DOHH2 (cell line): ENCODE measurements at regions not wholly inside any gene's neighbourhood (a gene's known extent, or its start where the extent isn't known, plus 50 kb on each side); places are given as distances from the start of the nearest gene placed in this dataset.

Experiments used
- H3F3A ChIP-seq: fragments of 200-600 bp; sonication (generic), shearing (Covaris generic); 2 replicates; pipeline ENCODE4 v1.6.0; 2016; ENCODE audit warnings: antibody characterized with exemption, mild to moderate bottlenecking; ENCODE audit not compliant: control insufficient read depth, insufficient read depth
- H3K27ac ChIP-seq: fragments of 200-600 bp; sonication (generic); 2 replicates; pipeline ENCODE4 v1.5.1; 2014; ENCODE audit warnings: low read depth, mild to moderate bottlenecking, low read length, moderate library complexity
- H3K27me3 ChIP-seq: fragments of 200-600 bp; sonication (generic); 2 replicates; pipeline ENCODE4 v1.6.1; 2014; ENCODE audit warnings: mild to moderate bottlenecking, low read length, mixed read lengths; ENCODE audit not compliant: control insufficient read depth
- H3K36me3 ChIP-seq: fragments of 200-600 bp; sonication (generic); 2 replicates; pipeline ENCODE4 v1.6.1; 2014; ENCODE audit warnings: mild to moderate bottlenecking, low read length, moderate library complexity, mixed read lengths; ENCODE audit not compliant: control insufficient read depth
- H3K4me1 ChIP-seq: fragments of 200-600 bp; sonication (generic); 2 replicates; pipeline ENCODE4 v1.6.1; 2014; ENCODE audit warnings: mild to moderate bottlenecking, low read length, mixed read lengths; ENCODE audit not compliant: control insufficient read depth
- H3K4me2 ChIP-seq: fragments of 200-600 bp; sonication (generic); 2 replicates; pipeline ENCODE4 v1.6.0; 2014; ENCODE audit warnings: mild to moderate bottlenecking, low read length, moderate library complexity
- H3K4me3 ChIP-seq: fragments of 200-600 bp; sonication (generic); 2 replicates; pipeline ENCODE4 v1.5.1; 2014; ENCODE audit warnings: mild to moderate bottlenecking, low read length, mixed read lengths
- H3K79me2 ChIP-seq: fragments of 200-600 bp; sonication (generic); 2 replicates; pipeline ENCODE4 v1.6.1; 2014; ENCODE audit warnings: mild to moderate bottlenecking, low read length, mixed read lengths; ENCODE audit not compliant: control insufficient read depth
- H3K9me2 ChIP-seq: fragments of 200-600 bp; sonication (generic); replicated peaks from 2 replicates; pipeline ENCODE4 v1.6.1; 2014; ENCODE audit warnings: mild to moderate bottlenecking, low read length, mixed read lengths; ENCODE audit not compliant: control insufficient read depth
- H3K9me3 ChIP-seq: fragments of 200-600 bp; sonication (generic); 2 replicates; pipeline ENCODE4 v1.6.1; 2014; ENCODE audit warnings: antibody characterized with exemption, low read length, mixed read lengths; ENCODE audit not compliant: control insufficient read depth, insufficient read depth
- H4K20me1 ChIP-seq: fragments of 200-600 bp; sonication (generic); 2 replicates; pipeline ENCODE4 v1.6.0; 2014; ENCODE audit warnings: low read depth, mild to moderate bottlenecking, antibody characterized with exemption, low read length, moderate library complexity; ENCODE audit not compliant: control insufficient read depth, insufficient read depth
- EZH2phosphoT487 ChIP-seq: fragments of 200-600 bp; sonication (generic); IDR thresholded peaks from 2 replicates; pipeline ENCODE4 v1.6.1; 2017; ENCODE audit warnings: borderline replicate concordance, mild to moderate bottlenecking, antibody characterized with exemption, low read length, moderate library complexity, mixed read lengths
- TF ChIP-seq, protein P1 (sequence below): fragments of 200-600 bp; sonication (generic); IDR thresholded peaks from one replicate; pipeline ENCODE4 v1.5.1; 2014; ENCODE audit warnings: antibody characterized with exemption, mild to moderate bottlenecking, low read depth, low read length; ENCODE audit not compliant: poor library complexity, severe bottlenecking

GRCh38 chr14:98210045-98210672, 1061.8 kb downstream of the BCL11B start:
- H3K36me3 ChIP-seq, result no peaks in the 10 kb centered on the region
- no peak overlapping the region for H3K27ac ChIP-seq
- no peaks in the 10 kb centered on the region for H3K9me3 ChIP-seq
- TF ChIP-seq, protein P1, sequence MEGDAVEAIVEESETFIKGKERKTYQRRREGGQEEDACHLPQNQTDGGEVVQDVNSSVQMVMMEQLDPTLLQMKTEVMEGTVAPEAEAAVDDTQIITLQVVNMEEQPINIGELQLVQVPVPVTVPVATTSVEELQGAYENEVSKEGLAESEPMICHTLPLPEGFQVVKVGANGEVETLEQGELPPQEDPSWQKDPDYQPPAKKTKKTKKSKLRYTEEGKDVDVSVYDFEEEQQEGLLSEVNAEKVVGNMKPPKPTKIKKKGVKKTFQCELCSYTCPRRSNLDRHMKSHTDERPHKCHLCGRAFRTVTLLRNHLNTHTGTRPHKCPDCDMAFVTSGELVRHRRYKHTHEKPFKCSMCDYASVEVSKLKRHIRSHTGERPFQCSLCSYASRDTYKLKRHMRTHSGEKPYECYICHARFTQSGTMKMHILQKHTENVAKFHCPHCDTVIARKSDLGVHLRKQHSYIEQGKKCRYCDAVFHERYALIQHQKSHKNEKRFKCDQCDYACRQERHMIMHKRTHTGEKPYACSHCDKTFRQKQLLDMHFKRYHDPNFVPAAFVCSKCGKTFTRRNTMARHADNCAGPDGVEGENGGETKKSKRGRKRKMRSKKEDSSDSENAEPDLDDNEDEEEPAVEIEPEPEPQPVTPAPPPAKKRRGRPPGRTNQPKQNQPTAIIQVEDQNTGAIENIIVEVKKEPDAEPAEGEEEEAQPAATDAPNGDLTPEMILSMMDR, result no peak
- no peak for TF ChIP-seq EZH2phosphoT487
- H4K20me1 ChIP-seq, result no peaks in the 10 kb centered on the region
- H3K9me2 ChIP-seq, result no peaks in the 10 kb centered on the region
- no peaks in the 10 kb centered on the region for H3K4me1 ChIP-seq
- no peaks in the 10 kb centered on the region for H3K27me3 ChIP-seq
- no peak overlapping the region for H3K4me3 ChIP-seq
- no peaks in the 10 kb centered on the region for H3K79me2 ChIP-seq
- no peaks in the 10 kb centered on the region for H3F3A ChIP-seq
- H3K4me2 ChIP-seq, result no peak overlapping the region

- no peak overlapping the region for H3K4me3 ChIP-seq
- H3F3A ChIP-seq, result no peaks in the 10 kb centered on the region
- no peak overlapping the region for H3K4me2 ChIP-seq
- no peaks in the 10 kb centered on the region for H3K79me2 ChIP-seq
- H3K36me3 ChIP-seq, result no peaks in the 10 kb centered on the region
- TF ChIP-seq, protein P1, result no peak
- TF ChIP-seq EZH2phosphoT487, result no peak
- no peaks in the 10 kb centered on the region for H3K9me2 ChIP-seq
- no peaks in the 10 kb centered on the region for H3K27me3 ChIP-seq
- H3K4me1 ChIP-seq, result no peaks in the 10 kb centered on the region
- H4K20me1 ChIP-seq, result no peaks in the 10 kb centered on the region
- no peaks in the 10 kb centered on the region for H3K9me3 ChIP-seq
- H3K27ac ChIP-seq, result no peak overlapping the region
Measured at GRCh38 chr14:98217530-98217929, 1054.5 kb downstream of the BCL11B start.

DNA sequence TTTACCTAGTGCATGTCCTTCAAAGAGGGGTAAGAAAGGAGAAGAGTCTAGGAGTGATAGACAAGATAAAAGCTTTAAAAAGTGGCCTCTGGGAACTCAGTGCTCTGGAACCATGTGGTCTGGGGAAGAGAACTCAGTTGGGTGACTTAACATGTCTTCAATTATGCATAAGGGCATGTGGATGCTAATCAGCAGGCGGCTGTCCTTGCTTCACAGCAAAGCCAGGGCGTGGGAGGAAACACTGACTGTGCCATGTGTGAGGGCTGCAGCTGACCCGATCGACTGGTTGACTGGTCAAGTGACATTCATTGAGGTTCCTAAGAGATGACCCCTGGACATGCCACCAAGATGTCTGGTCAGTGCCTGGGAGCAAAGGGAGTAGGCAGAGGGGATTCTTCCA, 1053.8 kb downstream of the BCL11B start:
- Histone ChIP-seq H3K27me3 (no peaks in the 10 kb centered on the region), H4K20me1 (no peaks in the 10 kb centered on the region), H3K9me3 (no peaks in the 10 kb centered on the region), H3K4me2 (no peak overlapping the region), H3K27ac (no peak overlapping the region), H3K79me2 (no peaks in the 10 kb centered on the region), H3K4me1 (no peaks in the 10 kb centered on the region), H3K4me3 (no peak overlapping the region), H3K36me3 (no peaks in the 10 kb centered on the region), H3K9me2 (no peaks in the 10 kb centered on the region), H3F3A (no peaks in the 10 kb centered on the region)
- TF ChIP-seq, protein P1, result no peak
- no peak for TF ChIP-seq EZH2phosphoT487
